BJ (cell line): ENCODE measurements at regions not wholly inside any gene's neighbourhood (a gene's known extent, or its start where the extent isn't known, plus 50 kb on each side); places are given as distances from the start of the nearest gene placed in this dataset.

Source experiments
- CTCF ChIA-PET: fragments of 350-600 bp; formaldehyde crosslinking; extraction: SDS; loops from one replicate; lab custom pipeline; 2021; ENCODE audit warnings: antibody characterized with exemption, inconsistent platforms; lab: Yijun Ruan, JAX
- POLR2A ChIA-PET: fragments of 300-600 bp; sonication (Branson Sonifier 250); formaldehyde crosslinking; extraction: SDS; loops from one replicate; lab custom pipeline; 2021; ENCODE audit warnings: antibody characterized with exemption; lab: Charles Lee
- DNase-seq: peaks from one replicate; pipeline ENCODE4 v3.0.0-alpha.2; 2011; ENCODE audit warnings: low read depth
- H3K27me3 ChIP-seq: 2 replicates; pipeline ENCODE4 v1.6.0; 2011; ENCODE audit warnings: low read length; ENCODE audit not compliant: control insufficient read depth, insufficient read depth
- H3K36me3 ChIP-seq: 2 replicates; pipeline ENCODE4 v1.5.1; 2011; ENCODE audit warnings: low read length; ENCODE audit not compliant: control insufficient read depth, insufficient read depth
- H3K4me3 ChIP-seq: 2 replicates; pipeline ENCODE4 v1.5.1; 2011; ENCODE audit warnings: low read depth, mild to moderate bottlenecking, control low read depth, low read length
- TF ChIP-seq, protein P1 (sequence below): IDR thresholded peaks from 2 replicates; pipeline ENCODE4 v1.5.1; 2011; ENCODE audit warnings: low read depth, mild to moderate bottlenecking, control low read depth, inconsistent platforms, low read length, moderate library complexity; ENCODE audit not compliant: insufficient read depth

DNA sequence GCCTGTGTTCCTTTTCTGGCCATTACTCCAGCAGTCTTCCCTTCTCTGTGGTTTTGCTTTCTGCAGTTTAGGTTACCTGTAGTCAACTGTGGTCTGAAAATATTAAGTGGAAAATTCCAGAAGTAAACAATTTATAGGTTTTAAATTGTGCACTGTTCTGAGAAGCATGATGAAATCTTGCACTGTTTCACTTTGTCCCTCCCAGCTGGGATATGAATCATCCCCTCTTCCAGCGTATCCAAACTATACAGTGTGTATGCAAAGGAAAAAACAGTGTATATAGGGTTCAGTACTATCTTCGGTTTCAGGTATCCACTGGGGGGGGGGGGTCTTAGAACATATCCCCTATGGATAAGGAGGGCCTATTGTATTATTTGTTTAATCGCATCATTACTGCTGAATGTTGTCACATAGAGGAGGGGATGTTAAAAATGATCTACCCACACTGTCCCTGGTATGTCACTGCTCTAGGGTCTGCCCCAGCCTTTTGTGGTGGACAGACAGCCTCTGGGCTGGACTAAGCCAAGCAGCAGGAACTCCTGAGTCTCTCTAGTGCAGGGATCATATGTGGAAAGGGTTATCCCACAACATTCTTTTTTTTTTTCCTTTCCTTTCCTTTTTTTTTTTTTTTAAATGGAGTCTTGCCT lies 109.1 kb upstream of the MAX start:
- H3K36me3 ChIP-seq: no peaks in the 10 kb centered on the region
- CTCF ChIA-PET: interaction anchor here (0.7 to 0.8 kb wide), 2 partner anchors 27 to 201 kb away, joined by 3 to 6 read pairs; partner anchors contain the start of gene FUT8
- no peak for DNase-seq
- no peak overlapping the region for H3K4me3 ChIP-seq
- H3K27me3 ChIP-seq: no peaks in the 10 kb centered on the region
- POLR2A ChIA-PET: interaction anchor here (0.7 kb wide), 1 partner anchor 71 kb away, joined by 7 read pairs; no protein-coding TSS in a partner anchor
- TF ChIP-seq, protein P1, sequence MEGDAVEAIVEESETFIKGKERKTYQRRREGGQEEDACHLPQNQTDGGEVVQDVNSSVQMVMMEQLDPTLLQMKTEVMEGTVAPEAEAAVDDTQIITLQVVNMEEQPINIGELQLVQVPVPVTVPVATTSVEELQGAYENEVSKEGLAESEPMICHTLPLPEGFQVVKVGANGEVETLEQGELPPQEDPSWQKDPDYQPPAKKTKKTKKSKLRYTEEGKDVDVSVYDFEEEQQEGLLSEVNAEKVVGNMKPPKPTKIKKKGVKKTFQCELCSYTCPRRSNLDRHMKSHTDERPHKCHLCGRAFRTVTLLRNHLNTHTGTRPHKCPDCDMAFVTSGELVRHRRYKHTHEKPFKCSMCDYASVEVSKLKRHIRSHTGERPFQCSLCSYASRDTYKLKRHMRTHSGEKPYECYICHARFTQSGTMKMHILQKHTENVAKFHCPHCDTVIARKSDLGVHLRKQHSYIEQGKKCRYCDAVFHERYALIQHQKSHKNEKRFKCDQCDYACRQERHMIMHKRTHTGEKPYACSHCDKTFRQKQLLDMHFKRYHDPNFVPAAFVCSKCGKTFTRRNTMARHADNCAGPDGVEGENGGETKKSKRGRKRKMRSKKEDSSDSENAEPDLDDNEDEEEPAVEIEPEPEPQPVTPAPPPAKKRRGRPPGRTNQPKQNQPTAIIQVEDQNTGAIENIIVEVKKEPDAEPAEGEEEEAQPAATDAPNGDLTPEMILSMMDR: no peak

DNA sequence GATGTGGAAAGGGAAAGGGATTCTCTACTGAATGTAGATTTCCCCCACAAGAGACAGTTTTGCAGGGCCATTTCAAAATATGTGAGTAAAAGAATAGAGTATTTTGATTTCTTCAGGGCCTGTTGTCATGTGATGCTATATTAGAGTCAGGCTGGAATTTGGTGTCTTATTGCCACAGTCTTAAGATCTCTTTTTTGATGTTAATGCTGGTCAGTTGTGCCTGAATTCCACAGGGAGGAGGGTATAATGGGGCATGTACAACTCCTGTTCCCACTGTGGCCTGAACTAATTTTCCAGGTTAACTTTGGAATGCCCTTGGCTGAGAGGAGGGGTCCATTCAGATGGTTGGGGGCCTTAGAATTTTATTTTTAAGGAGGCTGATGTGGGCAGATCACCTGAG lies 111.0 kb upstream of the MAX start:
- ChIA-PET CTCF (interaction anchor here (0.8 to 1.2 kb wide), 2 partner anchors 10 to 12 kb away, joined by 3 to 4 read pairs; no protein-coding TSS in a partner anchor), POLR2A (no interaction called here)
- no peak for DNase-seq
- Histone ChIP-seq H3K36me3 (no peaks in the 10 kb centered on the region), H3K27me3 (no peaks in the 10 kb centered on the region), H3K4me3 (no peak overlapping the region)
- TF ChIP-seq, protein P1: no peak

DNA sequence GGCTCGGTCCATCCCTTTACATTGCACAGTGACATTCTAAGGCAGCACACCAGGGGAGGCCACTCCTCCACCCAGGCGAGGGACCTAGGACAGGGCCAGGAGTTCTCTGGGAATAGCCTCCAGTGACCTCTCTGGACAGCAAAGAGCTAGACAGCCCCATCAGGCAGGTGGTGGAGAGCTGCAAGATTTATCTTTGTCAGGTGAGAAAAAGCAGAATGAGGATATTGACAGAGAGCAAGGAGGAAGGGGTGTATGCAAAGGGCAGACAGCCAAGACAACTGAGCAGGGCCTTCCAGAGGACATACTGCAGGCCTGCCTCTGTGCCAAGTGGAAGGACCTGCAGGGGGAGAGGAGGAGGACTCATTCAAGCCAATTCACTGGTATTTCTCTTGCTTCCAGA lies 112.4 kb upstream of the MAX start:
- POLR2A ChIA-PET: no interaction called here
- TF ChIP-seq, protein P1: no peak
- CTCF ChIA-PET: no interaction called here
- Histone ChIP-seq H3K4me3 (no peak overlapping the region), H3K36me3 (no peaks in the 10 kb centered on the region), H3K27me3 (no peaks in the 10 kb centered on the region)
- DNase-seq: no peak

DNA sequence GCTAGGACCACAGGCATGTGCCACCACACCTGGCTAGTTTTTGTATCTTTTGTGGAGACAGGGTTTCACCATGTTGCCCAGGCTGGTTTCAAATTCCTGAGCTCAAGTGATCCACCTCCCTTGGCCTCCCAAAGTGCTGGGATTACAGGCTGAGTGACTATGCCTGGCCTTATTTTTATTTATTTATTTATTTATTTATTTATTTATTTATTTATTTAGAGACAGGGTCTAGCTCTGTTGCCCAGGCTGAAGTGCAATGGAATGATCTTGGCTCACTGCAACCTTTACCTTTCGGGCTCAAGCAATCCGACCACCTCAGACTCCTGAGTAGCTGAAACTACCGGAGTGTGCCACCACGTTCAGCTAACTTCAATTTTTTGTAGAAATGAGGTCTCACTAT lies 117.0 kb upstream of the MAX start:
- ChIA-PET CTCF (no interaction called here), POLR2A (interaction anchor here (0.6 kb wide), 1 partner anchor 192 kb away, joined by 3 read pairs; no protein-coding TSS in a partner anchor)
- Histone ChIP-seq H3K36me3 (no peaks in the 10 kb centered on the region), H3K27me3 (no peaks in the 10 kb centered on the region), H3K4me3 (no peak overlapping the region)
- TF ChIP-seq, protein P1: no peak
- no peak for DNase-seq

DNA sequence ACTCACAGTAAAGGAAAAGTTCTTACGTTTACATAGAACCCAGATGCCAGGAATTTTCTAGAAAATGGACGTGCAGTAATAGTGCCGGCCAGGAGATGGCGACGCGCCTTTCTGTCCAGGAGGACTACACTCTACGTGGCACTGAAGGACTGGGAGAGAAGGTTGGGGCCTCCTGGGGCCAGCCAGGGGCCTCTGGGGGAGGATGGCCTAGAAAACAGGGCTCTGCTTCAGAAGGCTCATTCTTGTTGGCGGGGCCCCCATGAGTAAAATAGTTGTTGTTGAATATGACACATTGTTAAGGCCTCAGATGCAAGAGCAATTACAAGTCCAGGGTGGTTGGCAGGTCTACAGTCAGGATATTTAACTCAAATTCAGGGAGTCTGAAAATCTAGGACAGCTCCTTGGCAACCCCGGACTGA lies 120.1 kb upstream of the MAX start:
- POLR2A ChIA-PET: no interaction called here
- Histone ChIP-seq H3K36me3 (no peaks in the 10 kb centered on the region), H3K4me3 (no peak overlapping the region), H3K27me3 (no peaks in the 10 kb centered on the region)
- DNase-seq: no peak
- TF ChIP-seq, protein P1: peak; percentile 87
- CTCF ChIA-PET: interaction anchor here (0.6 to 2.9 kb wide), 12 partner anchors 9 to 602 kb away, joined by 3 to 14 read pairs (median 3); partner anchors contain the start of gene FUT8
